ENCODE measurements at regions not wholly inside any gene's neighbourhood (a gene's known extent, or its start where the extent isn't known, plus 50 kb on each side); places are given as distances from the start of the nearest gene placed in this dataset.

- TF ChIP-seq POLR2A (IDR thresholded peaks at IDR 0.05) = no peak
- no peak for TF ChIP-seq CTCF (IDR thresholded peaks at IDR 0.05)
Measured at GRCh38 chr2:144011553-144011952, 508.4 kb downstream of the ZEB2 start.

All from uterus (tissue), 2 donors.